ENCODE measurements at regions not wholly inside any gene's neighbourhood (a gene's known extent, or its start where the extent isn't known, plus 50 kb on each side); places are given as distances from the start of the nearest gene placed in this dataset.
"Not testable (repeated sequence)": the region's sequence is repeated elsewhere in the genome, so short reads cannot be mapped to it uniquely, and the experiment has no call there.

GRCh38 chr6:87753131-87753685, 51.2 kb upstream of the AKIRIN2 start:
- no peak for DNase-seq
- Histone ChIP-seq H3K36me3 (no peaks in the 10 kb centered on the region), H3K27ac (no peak overlapping the region), H3K4me1 (peaks cover 0 to 30% of the 10 kb centered on the region in 2 donors), H3K27me3 (no peaks in the 10 kb centered on the region), H3K9me3 (no peaks in the 10 kb centered on the region), H3K4me3 (no peak overlapping the region)
- ATAC-seq: no peak
- intact Hi-C loops (cut with DNase I): no loop called here
- TF ChIP-seq, protein P1, sequence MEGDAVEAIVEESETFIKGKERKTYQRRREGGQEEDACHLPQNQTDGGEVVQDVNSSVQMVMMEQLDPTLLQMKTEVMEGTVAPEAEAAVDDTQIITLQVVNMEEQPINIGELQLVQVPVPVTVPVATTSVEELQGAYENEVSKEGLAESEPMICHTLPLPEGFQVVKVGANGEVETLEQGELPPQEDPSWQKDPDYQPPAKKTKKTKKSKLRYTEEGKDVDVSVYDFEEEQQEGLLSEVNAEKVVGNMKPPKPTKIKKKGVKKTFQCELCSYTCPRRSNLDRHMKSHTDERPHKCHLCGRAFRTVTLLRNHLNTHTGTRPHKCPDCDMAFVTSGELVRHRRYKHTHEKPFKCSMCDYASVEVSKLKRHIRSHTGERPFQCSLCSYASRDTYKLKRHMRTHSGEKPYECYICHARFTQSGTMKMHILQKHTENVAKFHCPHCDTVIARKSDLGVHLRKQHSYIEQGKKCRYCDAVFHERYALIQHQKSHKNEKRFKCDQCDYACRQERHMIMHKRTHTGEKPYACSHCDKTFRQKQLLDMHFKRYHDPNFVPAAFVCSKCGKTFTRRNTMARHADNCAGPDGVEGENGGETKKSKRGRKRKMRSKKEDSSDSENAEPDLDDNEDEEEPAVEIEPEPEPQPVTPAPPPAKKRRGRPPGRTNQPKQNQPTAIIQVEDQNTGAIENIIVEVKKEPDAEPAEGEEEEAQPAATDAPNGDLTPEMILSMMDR (IDR thresholded peaks at IDR 0.05): no peak

- H3K27me3 ChIP-seq; intact Hi-C loops (cut with DNase I); H3K4me3 ChIP-seq; DNase-seq; H3K36me3 ChIP-seq; ATAC-seq; H3K9me3 ChIP-seq; H3K27ac ChIP-seq: not testable (repeated sequence)
- peaks cover 0 to 27% of the 10 kb centered on the region in 2 donors for H3K4me1 ChIP-seq
Observed at GRCh38 chr6:87752503-87752902, 50.5 kb upstream of the AKIRIN2 start.

Data from left lung (tissue), 4 donors.